ENCODE measurements at regions not wholly inside any gene's neighbourhood (a gene's known extent, or its start where the extent isn't known, plus 50 kb on each side); places are given as distances from the start of the nearest gene placed in this dataset.

GRCh38 chr4:126455865-126456264 lies 1141.1 kb downstream of the FAT4 start:
- TF ChIP-seq, protein P1, sequence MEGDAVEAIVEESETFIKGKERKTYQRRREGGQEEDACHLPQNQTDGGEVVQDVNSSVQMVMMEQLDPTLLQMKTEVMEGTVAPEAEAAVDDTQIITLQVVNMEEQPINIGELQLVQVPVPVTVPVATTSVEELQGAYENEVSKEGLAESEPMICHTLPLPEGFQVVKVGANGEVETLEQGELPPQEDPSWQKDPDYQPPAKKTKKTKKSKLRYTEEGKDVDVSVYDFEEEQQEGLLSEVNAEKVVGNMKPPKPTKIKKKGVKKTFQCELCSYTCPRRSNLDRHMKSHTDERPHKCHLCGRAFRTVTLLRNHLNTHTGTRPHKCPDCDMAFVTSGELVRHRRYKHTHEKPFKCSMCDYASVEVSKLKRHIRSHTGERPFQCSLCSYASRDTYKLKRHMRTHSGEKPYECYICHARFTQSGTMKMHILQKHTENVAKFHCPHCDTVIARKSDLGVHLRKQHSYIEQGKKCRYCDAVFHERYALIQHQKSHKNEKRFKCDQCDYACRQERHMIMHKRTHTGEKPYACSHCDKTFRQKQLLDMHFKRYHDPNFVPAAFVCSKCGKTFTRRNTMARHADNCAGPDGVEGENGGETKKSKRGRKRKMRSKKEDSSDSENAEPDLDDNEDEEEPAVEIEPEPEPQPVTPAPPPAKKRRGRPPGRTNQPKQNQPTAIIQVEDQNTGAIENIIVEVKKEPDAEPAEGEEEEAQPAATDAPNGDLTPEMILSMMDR (IDR thresholded peaks at IDR 0.05; ENCODE audit: borderline replicate concordance, insufficient read depth, low read depth, low read length) = no peak
- no peak overlapping the region for H3K4me3 ChIP-seq (ENCODE audit: low read depth, low read length)

- H3K4me3 ChIP-seq (ENCODE audit: low read depth, low read length) = no peak overlapping the region
- TF ChIP-seq, protein P1 (IDR thresholded peaks at IDR 0.05; ENCODE audit: borderline replicate concordance, insufficient read depth, low read depth, low read length) = no peak
Observed at GRCh38 chr4:126458993-126459392, 1144.2 kb downstream of the FAT4 start.

DNA sequence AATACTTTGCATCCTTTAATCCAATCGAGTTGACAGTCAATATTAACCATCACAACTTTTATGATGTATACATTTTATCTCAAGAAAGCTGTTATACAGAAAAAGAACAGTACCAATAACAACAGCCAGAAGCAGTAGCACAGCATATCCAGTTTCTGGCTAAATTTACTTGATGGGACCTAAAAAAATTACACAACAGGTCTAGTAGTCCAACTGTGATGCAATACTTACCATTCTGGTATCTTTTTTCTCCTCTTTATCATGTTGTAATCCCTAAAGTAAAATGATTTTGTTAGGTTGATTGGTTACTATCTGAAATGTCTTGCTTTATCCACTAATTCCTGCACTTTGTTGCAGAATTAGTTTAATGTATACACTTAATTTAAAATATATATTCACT lies 1150.6 kb downstream of the FAT4 start:
- TF ChIP-seq, protein P1 (IDR thresholded peaks at IDR 0.05; ENCODE audit: borderline replicate concordance, insufficient read depth, low read depth, low read length) = no peak
- H3K4me3 ChIP-seq (ENCODE audit: low read depth, low read length) = no peak overlapping the region

- TF ChIP-seq, protein P1 (IDR thresholded peaks at IDR 0.05; ENCODE audit: borderline replicate concordance, insufficient read depth, low read depth, low read length) = no peak
- H3K4me3 ChIP-seq (ENCODE audit: low read depth, low read length) = no peak overlapping the region
Observed at GRCh38 chr4:126466848-126467247, 1152.1 kb downstream of the FAT4 start.

DNA sequence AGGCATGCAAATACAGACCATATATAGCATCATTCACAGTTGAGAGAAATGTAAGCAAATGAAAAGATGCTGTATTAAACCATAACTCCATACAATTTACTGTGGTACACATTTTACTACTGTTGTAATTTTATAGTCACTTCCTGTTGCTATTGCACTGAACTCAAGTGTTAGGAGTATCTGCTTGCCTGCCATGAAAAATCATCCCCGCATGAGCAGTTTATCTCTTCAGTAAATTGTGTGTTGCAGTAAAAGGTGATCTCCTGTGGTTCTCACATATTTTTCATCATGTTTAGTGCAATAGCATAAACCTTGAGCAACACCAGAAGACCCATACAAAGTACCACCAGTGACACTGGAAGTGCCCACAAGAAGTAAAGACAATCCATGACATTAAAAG lies 1153.4 kb downstream of the FAT4 start:
- H3K4me3 ChIP-seq (ENCODE audit: low read depth, low read length) = no peak overlapping the region
- TF ChIP-seq, protein P1 (IDR thresholded peaks at IDR 0.05; ENCODE audit: borderline replicate concordance, insufficient read depth, low read depth, low read length) = no peak

DNA sequence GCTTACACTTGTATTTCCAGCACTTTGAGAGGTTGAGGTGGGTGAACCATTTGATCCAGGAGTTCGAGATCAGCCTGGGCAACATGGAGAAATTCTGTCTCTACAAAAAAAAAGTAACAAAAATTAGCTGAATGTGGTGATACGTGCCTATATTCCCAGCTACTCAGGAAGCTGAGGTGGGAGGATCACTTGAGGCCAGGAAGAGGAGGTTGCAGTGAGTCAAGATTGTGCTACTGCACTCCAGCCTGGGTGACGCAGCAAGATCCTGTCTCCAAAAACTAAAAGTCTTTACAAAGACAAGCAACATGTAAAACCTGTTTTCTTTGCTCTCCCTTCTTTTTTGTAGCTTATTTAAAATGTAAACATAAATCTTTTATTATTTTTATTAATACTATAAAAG lies 1156.1 kb downstream of the FAT4 start:
- TF ChIP-seq, protein P1 (IDR thresholded peaks at IDR 0.05; ENCODE audit: borderline replicate concordance, insufficient read depth, low read depth, low read length) = no peak
- H3K4me3 ChIP-seq (ENCODE audit: low read depth, low read length) = no peak overlapping the region

DNA sequence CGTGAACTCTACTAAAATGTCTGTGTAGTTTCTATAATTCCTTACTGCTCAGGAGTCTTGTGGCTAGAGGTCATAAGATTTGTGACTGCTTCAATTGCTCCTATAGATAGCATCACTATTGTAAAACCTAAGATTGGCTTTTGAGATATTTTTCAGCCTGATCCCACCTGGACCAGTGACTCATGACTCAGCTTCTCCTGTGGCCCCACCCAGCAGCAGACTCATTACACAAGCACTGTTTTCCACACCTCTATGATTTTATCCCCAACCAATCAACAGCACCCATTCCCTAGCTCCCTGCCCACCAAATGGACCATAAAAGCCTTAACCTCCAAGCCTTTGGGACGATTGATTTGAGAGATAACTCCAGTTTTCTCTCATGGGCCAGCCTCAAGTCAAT lies 1157.0 kb upstream of the INTU start:
- H3K4me3 ChIP-seq (ENCODE audit: low read depth, low read length) = no peak overlapping the region
- TF ChIP-seq, protein P1 (IDR thresholded peaks at IDR 0.05; ENCODE audit: borderline replicate concordance, insufficient read depth, low read depth, low read length) = no peak

Measured in GM12875 (cell line).